Progenitor cell of endocrine pancreas (in vitro differentiated cells): ENCODE measurements at regions not wholly inside any gene's neighbourhood (a gene's known extent, or its start where the extent isn't known, plus 50 kb on each side); places are given as distances from the start of the nearest gene placed in this dataset.

Experiments used
- DNase-seq: peaks from one replicate; pipeline ENCODE4 v3.0.0; 2021; ENCODE audit warnings: low spot score; ENCODE audit not compliant: unreplicated experiment
- H3K27ac Mint-ChIP-seq: 2 replicates; pipeline ENCODE4 v1.8.0; 2021; ENCODE audit warnings: mild to moderate bottlenecking, moderate library complexity, mixed read lengths
- H3K27me3 Mint-ChIP-seq: 2 replicates; pipeline ENCODE4 v1.8.0; 2021; ENCODE audit warnings: mixed read lengths
- H3K36me3 Mint-ChIP-seq: 2 replicates; pipeline ENCODE4 v1.8.0; 2022; ENCODE audit warnings: mixed read lengths; ENCODE audit not compliant: insufficient read depth
- H3K4me1 Mint-ChIP-seq: 2 replicates; pipeline ENCODE4 v1.8.0; 2021; ENCODE audit warnings: low read depth, mixed read lengths
- H3K4me3 Mint-ChIP-seq: 2 replicates; pipeline ENCODE4 v1.8.0; 2021; ENCODE audit warnings: low read depth, mild to moderate bottlenecking, moderate library complexity, mixed read lengths
- H3K9me3 Mint-ChIP-seq: 2 replicates; pipeline ENCODE4 v1.8.0; 2021; ENCODE audit warnings: low read depth, mixed read lengths
- TF ChIP-seq, protein P1 (sequence below): fragments of 200-600 bp; sonication (generic); IDR thresholded peaks from one replicate; pipeline ENCODE4 v1.5.0; 2021; ENCODE audit warnings: antibody characterized with exemption, mild to moderate bottlenecking; ENCODE audit not compliant: unreplicated experiment

DNA sequence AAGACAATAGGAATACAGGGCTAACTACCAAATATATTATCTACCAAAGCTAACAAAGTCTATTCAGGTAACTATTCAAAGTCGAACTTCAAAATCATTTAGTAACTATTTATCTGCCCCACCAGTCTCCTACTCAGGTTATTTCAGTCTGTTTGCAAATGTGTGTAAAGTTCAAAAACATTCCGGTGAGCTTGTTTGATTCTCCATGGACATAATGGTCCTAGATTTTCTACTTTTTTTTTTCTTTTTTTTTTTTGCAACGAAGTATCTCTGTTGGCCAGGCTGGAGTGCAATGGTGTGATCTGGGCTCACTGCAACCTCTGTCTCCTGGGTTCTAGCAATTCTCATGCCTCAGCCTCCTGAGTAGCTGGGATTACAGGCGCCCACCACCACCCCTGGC is 236.0 kb upstream of the FOXQ1 start:
- H3K4me3 Mint-ChIP-seq = no peak overlapping the region
- no peaks in the 10 kb centered on the region for H3K36me3 Mint-ChIP-seq
- H3K27me3 Mint-ChIP-seq = no peaks in the 10 kb centered on the region
- TF ChIP-seq, protein P1, sequence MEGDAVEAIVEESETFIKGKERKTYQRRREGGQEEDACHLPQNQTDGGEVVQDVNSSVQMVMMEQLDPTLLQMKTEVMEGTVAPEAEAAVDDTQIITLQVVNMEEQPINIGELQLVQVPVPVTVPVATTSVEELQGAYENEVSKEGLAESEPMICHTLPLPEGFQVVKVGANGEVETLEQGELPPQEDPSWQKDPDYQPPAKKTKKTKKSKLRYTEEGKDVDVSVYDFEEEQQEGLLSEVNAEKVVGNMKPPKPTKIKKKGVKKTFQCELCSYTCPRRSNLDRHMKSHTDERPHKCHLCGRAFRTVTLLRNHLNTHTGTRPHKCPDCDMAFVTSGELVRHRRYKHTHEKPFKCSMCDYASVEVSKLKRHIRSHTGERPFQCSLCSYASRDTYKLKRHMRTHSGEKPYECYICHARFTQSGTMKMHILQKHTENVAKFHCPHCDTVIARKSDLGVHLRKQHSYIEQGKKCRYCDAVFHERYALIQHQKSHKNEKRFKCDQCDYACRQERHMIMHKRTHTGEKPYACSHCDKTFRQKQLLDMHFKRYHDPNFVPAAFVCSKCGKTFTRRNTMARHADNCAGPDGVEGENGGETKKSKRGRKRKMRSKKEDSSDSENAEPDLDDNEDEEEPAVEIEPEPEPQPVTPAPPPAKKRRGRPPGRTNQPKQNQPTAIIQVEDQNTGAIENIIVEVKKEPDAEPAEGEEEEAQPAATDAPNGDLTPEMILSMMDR = no peak
- DNase-seq = no peak
- H3K27ac Mint-ChIP-seq = no peak overlapping the region
- no peaks in the 10 kb centered on the region for H3K9me3 Mint-ChIP-seq
- H3K4me1 Mint-ChIP-seq = peaks cover 25% of the 10 kb centered on the region

DNA sequence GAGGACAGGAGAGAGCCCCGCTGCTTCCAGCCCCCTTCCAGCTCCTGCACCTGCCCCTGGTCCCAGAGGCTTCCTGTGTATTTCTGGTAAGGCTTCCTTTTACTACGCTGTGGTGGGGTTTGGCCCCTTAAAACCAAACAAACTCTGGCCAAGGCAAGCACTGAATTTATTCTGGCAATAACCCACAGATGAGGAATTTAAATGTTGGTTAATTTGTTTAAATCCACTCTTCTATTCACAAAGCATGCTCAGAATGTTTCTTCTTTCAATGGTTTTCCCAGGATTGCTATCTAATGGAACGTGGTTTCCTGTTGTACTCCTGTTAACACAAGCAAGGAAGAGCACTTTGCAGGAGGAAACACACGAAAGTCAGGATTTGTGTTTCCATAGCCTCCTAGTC is 236.5 kb upstream of the FOXQ1 start:
- no peak for DNase-seq
- TF ChIP-seq, protein P1 = no peak
- Mint-ChIP-seq H3K4me1 (peaks cover 23% of the 10 kb centered on the region), H3K4me3 (no peak overlapping the region), H3K27me3 (peaks cover 4% of the 10 kb centered on the region), H3K27ac (no peak overlapping the region), H3K9me3 (no peaks in the 10 kb centered on the region), H3K36me3 (no peaks in the 10 kb centered on the region)

DNA sequence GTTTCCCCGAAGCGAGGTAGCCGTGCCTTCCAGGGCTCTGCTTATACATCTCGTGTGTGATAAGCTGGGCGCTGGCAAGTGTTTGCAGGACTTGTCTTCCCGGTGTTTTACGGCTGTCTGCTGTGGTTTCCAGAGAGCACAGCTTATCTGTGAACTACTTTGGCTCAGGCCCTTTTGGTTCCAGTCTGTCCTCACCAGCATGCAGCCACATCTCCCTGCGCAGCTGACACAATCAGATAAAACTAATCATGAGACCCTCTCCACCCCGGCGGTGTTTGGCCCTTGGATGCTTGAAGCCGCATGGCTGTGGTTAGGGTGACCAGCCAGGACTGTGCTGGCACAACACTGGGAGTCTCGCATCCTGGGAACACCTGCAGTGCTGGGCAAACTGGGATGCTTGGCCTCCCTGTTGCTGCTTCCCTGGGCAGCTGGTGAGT is 241.8 kb upstream of the FOXQ1 start:
- peaks cover 11% of the 10 kb centered on the region for H3K27me3 Mint-ChIP-seq
- TF ChIP-seq, protein P1 = no peak
- peaks cover 29% of the 10 kb centered on the region for H3K4me1 Mint-ChIP-seq
- H3K4me3 Mint-ChIP-seq = no peak overlapping the region
- no peaks in the 10 kb centered on the region for H3K9me3 Mint-ChIP-seq
- no peaks in the 10 kb centered on the region for H3K36me3 Mint-ChIP-seq
- H3K27ac Mint-ChIP-seq = peak overlapping the region; percentile 62
- DNase-seq = no peak

DNA sequence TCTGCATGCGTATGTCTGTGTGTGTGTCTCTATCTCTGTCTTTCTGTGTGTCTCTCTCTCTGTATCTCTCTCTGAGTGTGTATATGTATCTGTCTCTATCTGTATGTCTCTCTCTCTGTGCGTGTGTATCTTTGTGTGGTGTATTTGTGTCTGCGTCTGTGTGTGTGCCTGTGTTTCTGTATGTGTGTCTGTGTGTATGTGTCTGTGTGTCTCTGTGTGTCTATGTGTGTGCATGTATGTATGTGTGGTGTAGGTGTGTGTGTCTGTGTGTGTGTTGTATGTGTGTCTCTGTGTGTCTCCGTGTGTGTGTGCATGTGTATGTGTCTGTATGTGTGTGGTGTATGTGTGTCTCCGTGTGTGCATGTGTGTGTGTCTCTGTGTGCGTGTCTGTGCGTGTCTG is 243.0 kb upstream of the FOXQ1 start:
- no peak for DNase-seq
- Mint-ChIP-seq H3K4me3 (no peak overlapping the region), H3K27me3 (peaks cover 22% of the 10 kb centered on the region), H3K4me1 (peaks cover 29% of the 10 kb centered on the region), H3K36me3 (no peaks in the 10 kb centered on the region), H3K9me3 (no peaks in the 10 kb centered on the region), H3K27ac (peak overlapping the region; percentile 1)
- TF ChIP-seq, protein P1 = no peak

DNA sequence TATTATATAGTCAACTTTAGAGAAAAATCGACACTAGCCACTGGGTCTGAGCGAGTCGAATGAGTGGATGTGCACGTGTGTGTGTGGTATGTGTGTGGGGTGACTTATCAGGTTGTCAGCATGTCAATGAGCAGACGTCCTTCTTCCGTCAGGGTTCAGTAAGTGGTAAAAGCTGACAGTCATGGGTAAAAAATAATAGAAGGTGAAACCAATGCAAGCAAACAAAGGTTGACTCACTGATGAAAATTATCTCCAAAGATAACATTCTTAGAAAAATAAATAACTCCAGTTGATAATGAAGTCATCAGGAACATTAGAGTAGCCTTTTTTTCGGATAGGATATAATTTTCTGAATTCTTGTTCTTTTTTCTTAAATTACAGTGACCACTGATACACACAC is 243.8 kb upstream of the FOXQ1 start:
- no peaks in the 10 kb centered on the region for H3K9me3 Mint-ChIP-seq
- H3K27me3 Mint-ChIP-seq = peaks cover 30% of the 10 kb centered on the region
- no peak overlapping the region for H3K4me3 Mint-ChIP-seq
- no peak for DNase-seq
- TF ChIP-seq, protein P1 = no peak
- H3K27ac Mint-ChIP-seq = no peak overlapping the region
- no peaks in the 10 kb centered on the region for H3K36me3 Mint-ChIP-seq
- H3K4me1 Mint-ChIP-seq = peaks cover 29% of the 10 kb centered on the region

DNA sequence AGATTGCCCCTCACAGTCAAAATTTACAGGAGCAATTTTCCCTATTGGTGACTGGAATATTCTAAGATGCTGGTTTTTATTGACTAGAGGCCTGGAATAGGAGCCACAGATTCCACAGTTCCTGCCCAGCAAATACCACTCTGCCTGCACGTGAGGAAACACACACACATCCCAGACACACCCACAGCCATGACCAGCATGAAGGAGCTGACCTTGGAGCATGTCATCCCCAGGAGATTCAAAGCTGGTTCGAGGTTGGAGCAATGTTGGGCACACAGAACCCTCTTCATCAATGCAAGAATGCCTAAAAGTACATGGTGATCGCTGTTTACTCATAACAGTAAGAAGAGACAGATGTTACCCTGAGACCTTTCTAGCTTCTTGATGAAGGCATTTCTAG is 244.6 kb upstream of the FOXQ1 start:
- peaks cover 35% of the 10 kb centered on the region for H3K27me3 Mint-ChIP-seq
- no peaks in the 10 kb centered on the region for H3K9me3 Mint-ChIP-seq
- no peak for DNase-seq
- TF ChIP-seq, protein P1 = no peak
- no peak overlapping the region for H3K27ac Mint-ChIP-seq
- no peaks in the 10 kb centered on the region for H3K36me3 Mint-ChIP-seq
- no peak overlapping the region for H3K4me3 Mint-ChIP-seq
- peaks cover 29% of the 10 kb centered on the region for H3K4me1 Mint-ChIP-seq
